ENCODE measurements at regions not wholly inside any gene's neighbourhood (a gene's known extent, or its start where the extent isn't known, plus 50 kb on each side); places are given as distances from the start of the nearest gene placed in this dataset.

DNA sequence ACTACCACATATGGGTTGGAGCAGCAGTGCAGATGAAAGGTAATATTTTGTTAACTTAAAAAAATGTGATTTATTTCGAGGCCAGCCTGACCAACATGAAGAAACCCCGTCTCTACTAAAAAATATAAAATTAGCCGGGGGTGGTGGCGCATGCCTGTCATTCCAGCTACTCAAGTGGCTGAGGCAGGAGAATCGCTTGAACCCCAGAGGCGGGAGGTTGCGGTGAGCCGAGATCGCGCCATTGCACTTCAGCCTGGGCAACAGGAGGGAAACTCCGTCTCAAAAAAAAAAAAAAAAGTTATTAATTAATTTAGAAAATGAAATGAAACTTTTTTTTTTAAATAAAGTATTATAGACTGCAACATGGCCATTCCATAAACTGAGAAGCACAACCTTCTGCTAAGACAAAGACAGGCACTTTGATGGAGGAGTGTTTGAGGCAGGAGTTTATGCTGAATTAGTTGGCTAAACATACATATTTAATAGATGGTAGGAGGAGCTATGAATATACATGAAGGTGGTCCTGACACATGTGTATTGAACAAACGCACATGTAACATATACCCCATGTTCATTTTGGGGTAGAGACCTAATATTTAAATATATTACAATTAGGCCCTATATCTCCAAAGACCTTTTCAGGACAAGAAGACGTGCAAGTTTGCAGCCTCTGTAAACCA is 1485.3 kb upstream of the MIR17HG start:
- no peaks in the 10 kb centered on the region for H3K9me3 ChIP-seq
- TF ChIP-seq EP300 (IDR thresholded peaks at IDR 0.05) (no peak), POLR2AphosphoS5 (IDR thresholded peaks at IDR 0.05) (no peak), POLR2A (IDR thresholded peaks at IDR 0.05) (no peak)
- TF ChIP-seq, protein P1, sequence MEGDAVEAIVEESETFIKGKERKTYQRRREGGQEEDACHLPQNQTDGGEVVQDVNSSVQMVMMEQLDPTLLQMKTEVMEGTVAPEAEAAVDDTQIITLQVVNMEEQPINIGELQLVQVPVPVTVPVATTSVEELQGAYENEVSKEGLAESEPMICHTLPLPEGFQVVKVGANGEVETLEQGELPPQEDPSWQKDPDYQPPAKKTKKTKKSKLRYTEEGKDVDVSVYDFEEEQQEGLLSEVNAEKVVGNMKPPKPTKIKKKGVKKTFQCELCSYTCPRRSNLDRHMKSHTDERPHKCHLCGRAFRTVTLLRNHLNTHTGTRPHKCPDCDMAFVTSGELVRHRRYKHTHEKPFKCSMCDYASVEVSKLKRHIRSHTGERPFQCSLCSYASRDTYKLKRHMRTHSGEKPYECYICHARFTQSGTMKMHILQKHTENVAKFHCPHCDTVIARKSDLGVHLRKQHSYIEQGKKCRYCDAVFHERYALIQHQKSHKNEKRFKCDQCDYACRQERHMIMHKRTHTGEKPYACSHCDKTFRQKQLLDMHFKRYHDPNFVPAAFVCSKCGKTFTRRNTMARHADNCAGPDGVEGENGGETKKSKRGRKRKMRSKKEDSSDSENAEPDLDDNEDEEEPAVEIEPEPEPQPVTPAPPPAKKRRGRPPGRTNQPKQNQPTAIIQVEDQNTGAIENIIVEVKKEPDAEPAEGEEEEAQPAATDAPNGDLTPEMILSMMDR (IDR thresholded peaks at IDR 0.05) = no peak
- WGBS, 2 donors = 91% methylated on average over 13 of the region's 13 CpGs
- H3K4me1 ChIP-seq = no peaks in the 10 kb centered on the region
- H3K27ac ChIP-seq = no peak overlapping the region
- H3K36me3 ChIP-seq = no peaks in the 10 kb centered on the region
- no peak for DNase-seq
- H3K4me3 ChIP-seq = no peak overlapping the region
- intact Hi-C loops (cut with DNase I) = no loop called here
- no peaks in the 10 kb centered on the region for H3K27me3 ChIP-seq

DNA sequence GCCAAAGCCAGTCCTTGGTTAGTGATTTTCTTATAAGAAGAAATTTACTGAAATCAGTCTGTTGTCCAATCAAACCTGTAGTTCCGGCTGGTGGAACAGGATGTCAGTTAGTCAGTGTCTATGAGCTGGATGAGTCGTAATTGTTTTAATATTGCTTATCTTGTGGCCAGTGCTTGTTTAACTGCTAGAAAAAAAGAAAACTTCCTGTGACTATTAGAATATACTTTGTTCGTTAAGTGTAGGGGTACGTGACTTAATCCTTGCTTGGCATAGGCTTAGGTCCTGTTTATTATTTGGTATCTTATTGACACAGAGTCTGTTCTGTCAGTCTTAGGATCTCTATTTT is 1484.8 kb upstream of the MIR17HG start:
- Histone ChIP-seq H3K4me3 (no peak overlapping the region), H3K27me3 (no peaks in the 10 kb centered on the region), H3K36me3 (no peaks in the 10 kb centered on the region), H3K9me3 (no peaks in the 10 kb centered on the region), H3K27ac (no peak overlapping the region), H3K4me1 (no peaks in the 10 kb centered on the region)
- TF ChIP-seq POLR2AphosphoS5 (IDR thresholded peaks at IDR 0.05) (no peak), EP300 (IDR thresholded peaks at IDR 0.05) (no peak), POLR2A (IDR thresholded peaks at IDR 0.05) (no peak)
- TF ChIP-seq, protein P1 (IDR thresholded peaks at IDR 0.05) = no peak
- intact Hi-C loops (cut with DNase I) = no loop called here
- WGBS, 2 donors = 81 to 89% methylated on average over 4 of the region's 4 CpGs
- no peak for DNase-seq

DNA sequence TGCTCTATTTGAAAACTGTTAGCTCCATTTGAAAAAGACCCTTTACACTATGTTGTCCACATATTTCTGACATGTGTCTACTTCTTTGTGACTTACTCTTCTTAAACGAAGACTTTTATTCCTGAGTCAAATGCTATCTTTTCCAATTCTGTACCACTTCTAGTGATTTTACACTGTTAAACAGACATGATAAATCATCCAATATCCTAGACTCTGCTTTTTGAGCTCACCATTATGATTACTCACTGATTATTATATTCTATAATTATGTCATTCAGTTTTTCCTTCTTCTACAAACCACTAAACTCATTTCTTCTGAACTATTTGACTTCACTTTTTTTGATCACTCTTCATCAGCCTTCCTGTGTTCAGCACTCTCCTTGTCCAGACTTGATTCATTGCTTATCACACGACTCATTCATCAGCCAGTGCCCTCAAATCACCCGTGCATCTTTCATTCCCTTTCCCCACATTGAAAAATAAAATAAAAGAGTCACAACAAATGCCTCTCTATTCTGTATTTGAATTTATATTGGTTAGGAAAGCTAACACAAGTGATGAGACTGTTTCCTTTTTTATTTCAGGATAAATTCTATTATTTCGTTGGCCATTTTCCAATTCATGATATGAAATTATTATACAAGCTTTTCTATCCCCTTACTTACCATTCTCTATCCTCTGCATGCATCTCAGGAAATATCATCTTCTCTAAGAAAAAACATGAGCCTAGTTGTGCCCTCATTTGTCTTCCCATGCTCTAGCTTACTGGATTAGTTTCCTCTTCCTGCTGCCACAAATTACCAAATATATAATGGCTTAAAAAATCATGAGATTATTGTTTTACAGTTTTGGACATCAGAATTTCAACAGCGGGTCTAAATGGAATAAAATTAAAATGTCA is 1482.1 kb upstream of the MIR17HG start:
- DNase-seq = no peak
- WGBS, 2 donors = 74 to 76% methylated on average over 5 of the region's 5 CpGs
- Histone ChIP-seq H3K27me3 (no peaks in the 10 kb centered on the region), H3K4me1 (no peaks in the 10 kb centered on the region), H3K9me3 (no peaks in the 10 kb centered on the region), H3K4me3 (no peak overlapping the region), H3K27ac (no peak overlapping the region), H3K36me3 (no peaks in the 10 kb centered on the region)
- intact Hi-C loops (cut with DNase I) = no loop called here
- TF ChIP-seq POLR2A (IDR thresholded peaks at IDR 0.05) = no peak
- TF ChIP-seq, protein P1 (IDR thresholded peaks at IDR 0.05) = no peak
- TF ChIP-seq EP300 (IDR thresholded peaks at IDR 0.05) = no peak
- no peak for TF ChIP-seq POLR2AphosphoS5 (IDR thresholded peaks at IDR 0.05)

DNA sequence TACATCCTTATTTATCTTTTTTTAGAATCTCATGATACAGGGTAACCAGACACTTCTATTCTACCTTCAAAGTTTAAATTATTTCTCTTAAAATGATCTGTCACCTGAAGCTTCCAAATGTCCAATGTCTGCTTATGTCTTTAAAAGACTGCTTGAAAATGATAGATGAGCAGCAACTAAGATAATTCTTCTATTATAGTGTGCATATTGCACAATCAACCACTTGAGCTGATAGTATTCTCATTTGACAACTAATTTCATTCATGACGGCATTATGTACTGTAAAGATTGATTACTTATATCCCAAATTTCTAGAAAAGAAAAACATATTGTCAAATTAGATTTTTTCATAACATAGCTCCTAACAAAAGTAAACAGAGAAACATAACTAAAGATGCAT is 1478.2 kb upstream of the MIR17HG start:
- no peaks in the 10 kb centered on the region for H3K27me3 ChIP-seq
- 89% methylated on average over 1 of the region's 1 CpG for WGBS, 2 donors
- no peaks in the 10 kb centered on the region for H3K9me3 ChIP-seq
- TF ChIP-seq, protein P1 (IDR thresholded peaks at IDR 0.05) = no peak
- TF ChIP-seq POLR2AphosphoS5 (IDR thresholded peaks at IDR 0.05) (no peak), POLR2A (IDR thresholded peaks at IDR 0.05) (no peak), EP300 (IDR thresholded peaks at IDR 0.05) (no peak)
- DNase-seq = no peak
- no peaks in the 10 kb centered on the region for H3K4me1 ChIP-seq
- H3K4me3 ChIP-seq = no peak overlapping the region
- no peak overlapping the region for H3K27ac ChIP-seq
- intact Hi-C loops (cut with DNase I) = no loop called here
- no peaks in the 10 kb centered on the region for H3K36me3 ChIP-seq

All from sigmoid colon (tissue), 6 donors.